Muscle layer of duodenum (tissue), 2 donors: ENCODE measurements at regions not wholly inside any gene's neighbourhood (a gene's known extent, or its start where the extent isn't known, plus 50 kb on each side); places are given as distances from the start of the nearest gene placed in this dataset.

Source experiments
- H3K27ac ChIP-seq: one replicate; pipeline ENCODE4 v1.7.0; 2013; ENCODE audit warnings: mild to moderate bottlenecking, low read length
- H3K27me3 ChIP-seq: one replicate; pipeline ENCODE4 v1.7.0; 2013; ENCODE audit warnings: low read depth, mild to moderate bottlenecking, control low read depth, low read length
- H3K36me3 ChIP-seq, 2 donors: one replicate each; pipeline ENCODE4 v1.7.0; 2013; ENCODE audit warnings: low read length in 2 of 2, control low read depth in 1 of 2, mild to moderate bottlenecking in 1 of 2; ENCODE audit not compliant: insufficient read depth in 2 of 2, control insufficient read depth in 1 of 2
- H3K4me1 ChIP-seq, 2 donors: one replicate each; pipeline ENCODE4 v1.7.0; 2013; ENCODE audit warnings: low read length in 2 of 2, mild to moderate bottlenecking in 2 of 2, control low read depth in 1 of 2, moderate library complexity in 1 of 2; ENCODE audit not compliant: insufficient read depth in 2 of 2, control insufficient read depth in 1 of 2
- H3K4me3 ChIP-seq, 2 donors: one replicate each; pipeline ENCODE4 v1.7.0; 2013; ENCODE audit warnings: low read length in 2 of 2, low read depth in 1 of 2, mild to moderate bottlenecking in 1 of 2
- H3K9me3 ChIP-seq, 2 donors: one replicate each; pipeline ENCODE4 v1.7.0; 2013; ENCODE audit warnings: low read length in 2 of 2, control low read depth in 1 of 2, mild to moderate bottlenecking in 1 of 2; ENCODE audit not compliant: control insufficient read depth in 1 of 2
- donor health status: healthy.

DNA sequence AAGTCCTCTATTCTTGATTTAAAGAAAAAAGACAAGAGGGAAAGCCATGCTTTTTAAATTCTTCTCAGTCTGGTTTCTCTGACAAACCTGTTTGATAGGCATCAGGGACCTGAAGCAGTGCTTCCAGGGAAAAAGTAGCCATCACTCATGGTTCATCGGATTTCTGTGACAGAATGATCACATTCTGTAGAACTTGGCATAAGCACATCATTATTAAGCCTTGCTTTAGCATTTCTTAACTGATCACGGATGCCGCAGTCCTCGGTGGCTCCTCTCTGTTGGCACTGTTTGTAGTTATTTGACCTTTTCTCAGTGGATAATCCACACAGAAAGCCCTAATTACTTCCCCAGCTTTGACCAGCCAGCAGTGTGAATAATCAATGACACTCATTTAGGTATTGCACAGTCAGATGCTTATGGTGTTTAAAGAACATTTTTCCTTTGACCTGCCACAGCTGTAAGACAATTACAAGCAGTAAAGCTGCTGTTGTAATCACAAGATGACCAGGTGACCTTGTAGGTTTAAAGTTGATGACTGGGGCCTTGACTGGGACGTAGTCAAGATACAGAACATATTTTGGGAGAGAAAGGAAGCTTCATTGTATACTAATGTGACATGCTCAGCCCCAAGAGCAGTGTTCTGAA lies 64.4 kb upstream of the SKAP2 start:
- Histone ChIP-seq H3K4me3 (no peak overlapping the region), H3K4me1 (no peaks in the 10 kb centered on the region), H3K27ac (no peak overlapping the region), H3K9me3 (no peaks in the 10 kb centered on the region), H3K27me3 (no peaks in the 10 kb centered on the region), H3K36me3 (no peaks in the 10 kb centered on the region)

DNA sequence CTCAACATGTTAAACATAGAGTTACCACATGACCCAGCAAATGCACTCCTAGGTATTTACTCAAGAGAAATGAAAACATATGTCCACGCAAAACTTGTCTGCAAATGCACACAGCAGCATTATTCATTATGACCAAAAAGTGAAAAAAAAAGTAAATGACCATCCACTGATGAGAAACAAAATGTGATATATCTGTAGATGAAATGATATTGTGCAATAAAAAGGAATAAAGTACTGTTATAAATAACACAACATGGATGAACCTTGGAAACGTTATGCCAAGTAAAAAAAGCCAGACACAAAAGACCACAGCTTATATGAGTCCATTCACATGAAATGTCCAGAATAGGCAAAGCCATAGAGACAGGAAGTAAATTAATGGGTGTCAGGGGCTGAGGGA lies 61.4 kb upstream of the SKAP2 start:
- Histone ChIP-seq H3K36me3 (no peaks in the 10 kb centered on the region), H3K4me3 (no peak overlapping the region), H3K9me3 (no peaks in the 10 kb centered on the region)

DNA sequence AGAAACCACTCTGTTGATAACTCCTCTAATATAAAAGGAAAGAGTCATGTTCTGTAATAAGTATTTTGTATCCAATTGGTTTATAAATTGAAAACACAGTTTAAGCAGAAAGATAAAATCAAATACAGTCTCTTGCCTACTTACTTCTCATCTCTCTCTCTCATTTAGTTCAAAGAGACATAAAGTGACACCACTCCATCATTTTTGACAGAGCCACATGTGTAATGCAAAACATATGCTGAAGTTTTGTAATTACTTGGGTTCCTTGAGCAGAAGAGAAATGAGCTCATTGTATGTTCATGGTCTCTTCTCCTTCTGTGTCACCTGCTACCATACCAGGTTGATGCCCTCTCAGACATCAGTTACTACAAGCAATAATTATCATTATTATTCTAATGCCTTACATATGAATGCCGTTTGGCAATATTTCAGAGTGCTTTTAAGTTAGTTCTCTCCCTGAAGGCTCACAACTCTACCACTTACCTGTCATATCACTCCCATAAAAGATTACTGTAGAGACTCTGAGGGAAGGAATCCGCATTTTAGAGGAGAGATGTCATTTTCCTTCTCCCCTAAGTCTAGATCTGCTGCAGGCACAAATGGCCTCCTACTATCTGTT lies 59.9 kb upstream of the SKAP2 start:
- Histone ChIP-seq H3K27me3 (no peaks in the 10 kb centered on the region), H3K36me3 (no peaks in the 10 kb centered on the region), H3K4me1 (peaks cover 0 to 7% of the 10 kb centered on the region in 2 donors), H3K9me3 (no peaks in the 10 kb centered on the region), H3K4me3 (no peak overlapping the region), H3K27ac (no peak overlapping the region)

More for the DNA sequence above, 61.4 kb upstream of the SKAP2 start:
- Histone ChIP-seq H3K27ac (no peak overlapping the region), H3K4me1 (no peaks in the 10 kb centered on the region), H3K27me3 (no peaks in the 10 kb centered on the region)

DNA sequence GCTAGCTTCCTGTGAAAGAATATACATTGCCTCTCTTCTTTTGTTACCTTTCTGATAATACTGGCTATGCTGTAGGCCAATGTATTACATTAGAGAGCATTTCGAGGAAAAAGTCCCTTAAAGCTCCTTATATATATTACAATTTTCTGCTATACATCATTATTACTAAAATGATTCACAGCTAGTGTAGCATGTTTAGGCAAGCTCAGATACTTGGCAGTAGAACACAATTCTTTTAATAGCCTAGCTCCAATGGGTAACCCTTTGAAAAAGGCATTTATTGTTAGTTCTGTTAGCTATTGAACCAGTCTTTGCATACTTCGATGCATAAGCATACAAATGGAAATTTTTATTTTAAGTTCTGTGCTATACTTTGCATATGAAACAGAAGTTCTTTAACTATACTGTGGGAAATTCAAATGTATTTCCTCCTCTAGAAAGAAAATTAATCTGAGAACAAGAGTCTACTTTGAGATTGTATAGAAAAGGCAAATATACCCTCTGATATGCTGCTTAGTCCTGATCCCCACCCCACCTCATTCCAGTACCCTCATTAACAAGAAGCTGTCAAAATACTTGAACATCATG lies 55.6 kb upstream of the SKAP2 start:
- no peaks in the 10 kb centered on the region for H3K27me3 ChIP-seq
- no peaks in the 10 kb centered on the region for H3K9me3 ChIP-seq
- H3K4me1 ChIP-seq: peaks cover 0 to 7% of the 10 kb centered on the region in 2 donors
- H3K36me3 ChIP-seq: no peaks in the 10 kb centered on the region
- H3K27ac ChIP-seq: no peak overlapping the region
- no peak overlapping the region for H3K4me3 ChIP-seq

DNA sequence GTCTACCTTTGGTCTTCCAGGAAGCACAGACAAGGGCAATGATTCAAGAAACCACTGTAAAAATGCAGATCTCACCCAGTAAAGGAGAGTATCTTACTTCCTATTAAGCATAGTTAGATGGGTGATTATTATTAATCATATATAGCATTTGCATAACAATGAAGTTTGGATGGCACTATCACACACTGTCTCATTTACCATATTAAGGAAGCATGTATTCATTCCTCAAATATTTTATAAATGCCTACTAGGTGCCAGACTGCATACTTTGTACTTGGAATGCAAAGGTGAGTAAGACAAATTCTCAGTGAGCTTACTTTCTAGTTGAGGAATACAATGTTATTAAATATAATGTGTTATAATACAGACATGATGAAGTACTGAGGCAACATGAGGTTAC lies 53.9 kb upstream of the SKAP2 start:
- Histone ChIP-seq H3K9me3 (no peaks in the 10 kb centered on the region), H3K36me3 (no peaks in the 10 kb centered on the region), H3K4me1 (peaks cover 0 to 7% of the 10 kb centered on the region in 2 donors), H3K27ac (no peak overlapping the region), H3K27me3 (no peaks in the 10 kb centered on the region), H3K4me3 (no peak overlapping the region)

DNA sequence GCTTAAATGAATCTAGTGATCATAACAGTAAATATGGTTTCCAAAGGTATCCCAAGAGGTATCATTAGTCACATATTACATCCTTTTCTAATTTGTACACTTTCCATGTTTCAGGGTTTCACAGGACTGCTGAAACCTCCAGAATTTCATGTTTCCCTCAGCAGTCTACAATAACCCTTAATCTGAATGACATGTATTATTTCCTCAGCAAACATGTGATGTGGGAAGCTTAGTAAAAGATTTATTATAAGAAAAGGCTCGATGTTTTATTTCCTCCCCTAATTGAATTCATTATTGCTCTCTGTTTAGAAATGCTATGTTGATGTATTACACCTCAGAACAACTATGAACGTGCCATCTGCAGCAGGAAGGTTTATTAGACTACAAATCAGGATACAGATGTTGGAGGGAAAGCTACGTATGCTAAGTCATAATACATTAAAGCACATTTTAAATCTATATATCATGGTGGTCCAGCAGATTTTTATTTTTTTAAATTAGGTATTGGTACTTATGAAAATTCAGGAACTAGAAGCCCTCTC lies 52.5 kb upstream of the SKAP2 start:
- Histone ChIP-seq H3K27ac (no peak overlapping the region), H3K27me3 (no peaks in the 10 kb centered on the region), H3K4me1 (peaks cover 0 to 7% of the 10 kb centered on the region in 2 donors), H3K4me3 (no peak overlapping the region), H3K36me3 (no peaks in the 10 kb centered on the region), H3K9me3 (no peaks in the 10 kb centered on the region)

DNA sequence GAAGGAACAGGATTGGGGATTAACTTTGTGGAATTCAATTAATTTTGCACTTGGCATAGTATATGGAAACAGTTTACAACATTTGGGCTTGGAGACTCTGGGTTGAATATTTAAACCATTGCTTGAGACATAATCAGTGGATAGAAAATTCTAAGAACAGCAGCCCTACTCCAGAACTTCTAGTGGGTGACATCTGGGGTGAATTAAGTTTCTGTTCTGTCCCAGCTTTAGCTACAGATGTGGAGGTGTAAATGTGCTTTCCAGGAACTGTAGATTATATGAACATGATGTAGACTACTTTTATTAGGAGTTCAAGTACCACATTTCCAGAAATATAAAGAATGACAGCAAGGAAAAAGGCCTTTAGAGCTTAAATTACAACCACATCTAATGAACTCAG lies 51.9 kb upstream of the SKAP2 start:
- Histone ChIP-seq H3K9me3 (no peaks in the 10 kb centered on the region), H3K36me3 (no peaks in the 10 kb centered on the region), H3K27ac (no peak overlapping the region), H3K4me1 (peaks cover 0 to 7% of the 10 kb centered on the region in 2 donors), H3K27me3 (no peaks in the 10 kb centered on the region), H3K4me3 (no peak overlapping the region)
